ENCODE measurements at regions not wholly inside any gene's neighbourhood (a gene's known extent, or its start where the extent isn't known, plus 50 kb on each side); places are given as distances from the start of the nearest gene placed in this dataset.
"Not testable (repeated sequence)": the region's sequence is repeated elsewhere in the genome, so short reads cannot be mapped to it uniquely, and the experiment has no call there.

DNA sequence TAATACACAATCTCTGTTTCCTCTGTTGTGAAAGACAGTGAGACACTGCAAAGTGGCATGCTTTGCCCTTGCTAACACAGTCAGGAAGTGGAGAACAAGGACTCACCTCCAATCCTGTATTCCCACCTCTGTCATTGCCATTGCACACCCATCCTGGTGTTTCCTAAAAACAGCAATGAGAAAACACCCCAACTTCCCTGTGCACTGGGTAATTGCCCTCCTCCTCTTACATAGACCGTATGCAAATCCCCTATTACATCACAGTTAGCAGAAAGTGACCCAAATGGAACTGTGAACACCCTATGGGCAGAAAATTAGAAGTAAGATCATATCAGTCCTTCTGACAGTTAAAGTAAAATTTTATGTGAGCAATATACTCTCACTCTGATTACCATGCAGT, 355.5 kb downstream of the BCL11B start:
- H3K4me3 ChIP-seq (ENCODE audit: low read depth, low read length), result no peak overlapping the region
- no peak for TF ChIP-seq MYC (IDR thresholded peaks at IDR 0.05; ENCODE audit: low read depth, low read length)
- TF ChIP-seq, protein P1, sequence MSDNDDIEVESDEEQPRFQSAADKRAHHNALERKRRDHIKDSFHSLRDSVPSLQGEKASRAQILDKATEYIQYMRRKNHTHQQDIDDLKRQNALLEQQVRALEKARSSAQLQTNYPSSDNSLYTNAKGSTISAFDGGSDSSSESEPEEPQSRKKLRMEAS (IDR thresholded peaks at IDR 0.05; ENCODE audit: low read depth, low read length), result no peak
- TF ChIP-seq, protein P2, sequence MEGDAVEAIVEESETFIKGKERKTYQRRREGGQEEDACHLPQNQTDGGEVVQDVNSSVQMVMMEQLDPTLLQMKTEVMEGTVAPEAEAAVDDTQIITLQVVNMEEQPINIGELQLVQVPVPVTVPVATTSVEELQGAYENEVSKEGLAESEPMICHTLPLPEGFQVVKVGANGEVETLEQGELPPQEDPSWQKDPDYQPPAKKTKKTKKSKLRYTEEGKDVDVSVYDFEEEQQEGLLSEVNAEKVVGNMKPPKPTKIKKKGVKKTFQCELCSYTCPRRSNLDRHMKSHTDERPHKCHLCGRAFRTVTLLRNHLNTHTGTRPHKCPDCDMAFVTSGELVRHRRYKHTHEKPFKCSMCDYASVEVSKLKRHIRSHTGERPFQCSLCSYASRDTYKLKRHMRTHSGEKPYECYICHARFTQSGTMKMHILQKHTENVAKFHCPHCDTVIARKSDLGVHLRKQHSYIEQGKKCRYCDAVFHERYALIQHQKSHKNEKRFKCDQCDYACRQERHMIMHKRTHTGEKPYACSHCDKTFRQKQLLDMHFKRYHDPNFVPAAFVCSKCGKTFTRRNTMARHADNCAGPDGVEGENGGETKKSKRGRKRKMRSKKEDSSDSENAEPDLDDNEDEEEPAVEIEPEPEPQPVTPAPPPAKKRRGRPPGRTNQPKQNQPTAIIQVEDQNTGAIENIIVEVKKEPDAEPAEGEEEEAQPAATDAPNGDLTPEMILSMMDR (IDR thresholded peaks at IDR 0.05; ENCODE audit: low read depth, low read length), result no peak
- no peak for TF ChIP-seq POLR2A (IDR thresholded peaks at IDR 0.05; ENCODE audit: extremely low read depth, insufficient read length)
- DNase-seq (ENCODE audit: low read depth), result no peak

DNA sequence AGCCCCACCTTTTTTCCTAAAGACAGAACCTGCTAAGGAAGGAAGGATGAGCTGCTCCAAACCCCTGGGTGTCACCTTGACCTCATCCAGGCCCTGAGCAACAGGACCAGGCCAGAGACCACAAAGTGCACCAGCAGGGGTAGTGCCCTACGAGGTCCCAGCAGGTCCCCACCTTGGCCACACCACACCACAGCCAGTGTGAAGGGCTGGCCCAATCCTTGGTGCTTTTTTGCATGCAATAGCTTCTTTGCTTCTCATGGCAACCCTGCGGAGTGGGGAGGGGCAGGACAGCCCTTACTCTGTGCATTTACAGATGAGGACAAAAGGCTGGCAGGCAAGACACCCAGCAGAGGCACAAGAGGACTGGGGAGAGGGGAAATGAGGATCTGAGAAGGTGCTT, 352.6 kb downstream of the BCL11B start:
- no peak overlapping the region for H3K4me3 ChIP-seq (ENCODE audit: low read depth, low read length)
- TF ChIP-seq, protein P2 (IDR thresholded peaks at IDR 0.05; ENCODE audit: low read depth, low read length), result no peak
- TF ChIP-seq POLR2A (IDR thresholded peaks at IDR 0.05; ENCODE audit: extremely low read depth, insufficient read length) (no peak), MYC (IDR thresholded peaks at IDR 0.05; ENCODE audit: low read depth, low read length) (no peak)
- TF ChIP-seq, protein P1 (IDR thresholded peaks at IDR 0.05; ENCODE audit: low read depth, low read length), result no peak
- no peak for DNase-seq (ENCODE audit: low read depth)

DNA sequence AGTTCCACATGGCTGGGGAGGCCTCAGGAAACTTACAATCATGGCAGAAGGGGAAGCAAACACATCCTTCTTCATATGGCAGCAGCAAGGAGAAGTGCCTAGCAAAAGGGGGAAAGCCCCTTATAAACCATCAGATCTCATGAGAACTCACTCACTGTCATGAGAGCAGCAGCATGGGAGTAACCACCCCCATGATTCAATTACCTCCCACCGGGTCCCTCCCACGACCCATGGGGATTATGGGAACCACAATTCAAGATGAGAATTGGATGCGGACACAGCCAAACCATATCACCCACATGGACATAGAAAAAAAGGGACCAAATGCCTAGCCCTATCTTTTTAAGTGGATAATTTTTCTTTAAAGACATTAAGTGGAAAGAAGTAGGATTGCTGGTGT, 350.7 kb downstream of the BCL11B start:
- H3K4me3 ChIP-seq (ENCODE audit: low read depth, low read length); DNase-seq (ENCODE audit: low read depth): not testable (repeated sequence)

DNA sequence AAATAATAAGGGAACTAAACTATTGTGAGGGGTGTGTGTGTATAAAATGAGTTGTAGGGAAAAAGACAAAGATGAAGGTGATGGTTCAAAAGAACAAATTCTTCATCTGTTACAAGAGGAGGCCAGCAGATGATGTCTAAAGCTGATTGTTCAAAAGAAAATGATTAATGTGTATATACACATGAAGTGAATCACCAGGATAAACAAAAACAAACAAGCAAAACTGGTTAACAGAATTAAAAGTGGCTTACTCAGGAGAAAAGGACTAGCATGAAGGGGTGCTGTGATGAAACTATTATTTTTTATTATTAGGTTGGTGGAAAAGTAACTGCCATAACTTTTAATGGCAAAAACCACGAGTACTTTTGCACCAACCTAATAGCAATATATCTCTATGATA, 348.4 kb downstream of the BCL11B start:
- no peak for DNase-seq (ENCODE audit: low read depth)
- H3K4me3 ChIP-seq (ENCODE audit: low read depth, low read length), result no peak overlapping the region
- TF ChIP-seq, protein P1 (IDR thresholded peaks at IDR 0.05; ENCODE audit: low read depth, low read length), result no peak
- TF ChIP-seq MYC (IDR thresholded peaks at IDR 0.05; ENCODE audit: low read depth, low read length) (no peak), POLR2A (IDR thresholded peaks at IDR 0.05; ENCODE audit: extremely low read depth, insufficient read length) (no peak)
- TF ChIP-seq, protein P2 (IDR thresholded peaks at IDR 0.05; ENCODE audit: low read depth, low read length), result no peak

DNA sequence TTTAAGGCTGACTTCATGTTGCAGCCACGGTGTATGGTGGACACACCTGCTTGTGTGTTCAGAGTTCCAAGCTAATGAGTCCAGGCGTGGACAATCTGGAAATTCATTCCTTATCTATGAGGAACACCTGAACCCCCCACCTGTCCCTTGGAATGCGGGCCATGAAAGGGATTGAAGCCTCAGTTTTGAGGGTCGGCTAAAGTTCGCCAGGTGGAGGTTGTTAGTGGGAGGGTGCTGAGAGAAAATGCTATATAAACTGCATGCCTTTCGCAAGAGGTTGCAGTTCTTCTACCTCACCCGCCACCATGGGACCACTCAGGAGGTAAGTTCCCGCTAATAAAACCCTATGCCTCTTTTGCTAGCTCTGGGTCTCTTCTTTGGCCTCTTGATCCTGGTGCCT, 348.0 kb downstream of the BCL11B start:
- H3K4me3 ChIP-seq (ENCODE audit: low read depth, low read length), result no peak overlapping the region
- no peak for DNase-seq (ENCODE audit: low read depth)
- TF ChIP-seq, protein P2 (IDR thresholded peaks at IDR 0.05; ENCODE audit: low read depth, low read length), result no peak
- TF ChIP-seq POLR2A (IDR thresholded peaks at IDR 0.05; ENCODE audit: extremely low read depth, insufficient read length), result no peak
- TF ChIP-seq, protein P1 (IDR thresholded peaks at IDR 0.05; ENCODE audit: low read depth, low read length), result no peak

DNA sequence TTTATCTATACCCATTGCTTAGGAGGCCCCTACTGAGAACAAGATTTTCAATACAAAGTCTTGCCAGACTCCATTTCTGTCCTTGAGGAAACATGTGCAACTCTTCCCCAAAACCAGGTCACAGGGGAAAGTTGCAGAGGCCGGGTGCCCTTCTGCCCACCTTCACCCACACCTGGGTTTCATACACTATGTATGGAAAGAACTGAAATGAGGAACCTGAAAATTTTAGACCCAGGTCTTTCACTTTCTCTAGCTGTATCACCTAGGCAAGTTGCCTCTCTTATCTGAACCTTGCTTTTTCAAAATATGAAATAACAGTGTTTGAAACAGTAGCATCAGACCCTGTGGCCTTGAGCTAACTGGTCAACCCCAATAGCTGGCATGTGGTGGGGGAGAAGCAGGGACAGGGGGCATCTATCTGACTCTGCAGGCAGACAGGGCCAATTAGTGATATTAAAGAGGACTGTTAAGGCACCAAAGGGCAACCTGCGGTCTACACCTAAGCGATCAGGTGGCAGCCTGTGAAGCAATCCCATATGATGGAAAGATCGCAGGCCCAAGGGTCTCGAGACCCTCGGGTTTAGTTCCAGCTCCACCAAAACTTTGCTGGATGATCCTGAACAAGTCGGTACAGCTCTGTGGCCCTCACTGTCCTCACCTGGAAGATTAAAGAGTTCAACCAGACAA, 346.5 kb downstream of the BCL11B start:
- H3K4me3 ChIP-seq (ENCODE audit: low read depth, low read length), result no peak overlapping the region
- no peak for TF ChIP-seq MYC (IDR thresholded peaks at IDR 0.05; ENCODE audit: low read depth, low read length)
- no peak for TF ChIP-seq POLR2A (IDR thresholded peaks at IDR 0.05; ENCODE audit: extremely low read depth, insufficient read length)
- TF ChIP-seq, protein P1 (IDR thresholded peaks at IDR 0.05; ENCODE audit: low read depth, low read length), result no peak
- TF ChIP-seq, protein P2 (IDR thresholded peaks at IDR 0.05; ENCODE audit: low read depth, low read length), result no peak
- DNase-seq (ENCODE audit: low read depth), result no peak

Data from NB4 (cell line).